Aorta (tissue), 5 donors: ENCODE measurements at regions not wholly inside any gene's neighbourhood (a gene's known extent, or its start where the extent isn't known, plus 50 kb on each side); places are given as distances from the start of the nearest gene placed in this dataset.

Source experiments
- ATAC-seq: fragments of 200-7000 bp; cut with Tn5 transposase; one replicate; pipeline ENCODE4 v1.9.1; 2022; ENCODE audit warnings: moderate library complexity; ENCODE audit not compliant: low FRiP score
- DNase-seq, 2 donors: peaks; one replicate each; pipeline ENCODE4 v3.0.0-alpha.2; 2020
- H3K27ac ChIP-seq, 2 donors: one replicate each; pipeline ENCODE4 v1.5.1; 2013; ENCODE audit warnings: low read length in 2 of 2, mild to moderate bottlenecking in 2 of 2, moderate library complexity in 2 of 2, control low read depth in 1 of 2, inconsistent platforms in 1 of 2, low read depth in 1 of 2
- H3K27me3 ChIP-seq, 2 donors: one replicate each; pipeline ENCODE4 v1.6.1; 2013; ENCODE audit warnings: control low read depth in 1 of 2, low read length in 1 of 2, mild to moderate bottlenecking in 1 of 2, moderate library complexity in 1 of 2; ENCODE audit not compliant: insufficient read depth in 2 of 2, control insufficient read depth in 1 of 2
- H3K36me3 ChIP-seq, 2 donors: one replicate each; pipeline ENCODE4 v1.6.1; 2013; ENCODE audit warnings: control low read depth in 1 of 2, low read length in 1 of 2, mild to moderate bottlenecking in 1 of 2; ENCODE audit not compliant: insufficient read depth in 2 of 2, control insufficient read depth in 1 of 2
- H3K4me1 ChIP-seq, 2 donors: one replicate each; pipeline ENCODE4 v1.6.1; 2013; ENCODE audit warnings: low read length in 2 of 2, control low read depth in 1 of 2, mild to moderate bottlenecking in 1 of 2, moderate library complexity in 1 of 2; ENCODE audit not compliant: insufficient read depth in 2 of 2, control insufficient read depth in 1 of 2
- H3K4me3 ChIP-seq, 2 donors: one replicate each; pipeline ENCODE4 v1.5.1; 2013; ENCODE audit warnings: low read length in 2 of 2, control low read depth in 1 of 2, mild to moderate bottlenecking in 1 of 2
- H3K9me3 ChIP-seq: one replicate; pipeline ENCODE4 v1.6.1; 2013; ENCODE audit warnings: mild to moderate bottlenecking, low read length; ENCODE audit not compliant: control insufficient read depth
- WGBS, 2 donors: extraction: QIAGEN DNeasy Blood & Tissue Kit; methylation state at CpG; one replicate each; pipeline ENCODE4 v1.1.7; 2013; 5-methylcytosine and 5-hydroxymethylcytosine counted together
- intact Hi-C, 2 donors: fragments of 100-400 bp; cut with DNase I; formaldehyde crosslinking; loops; one replicate each; pipeline versions ENCODE4 v1.14.2 to v1.15.0; 2022
- donor health status: healthy with polysubstance abuse.
- donor health status: Bipolar disorder and iron deficiency.
- donor health status: DM: no; HTN: no; CAD: no.
- donor health status: DM: no; HTN: no; CAD: no.
- donor health status: DM: yes; HTN: yes; CAD: no.

DNA sequence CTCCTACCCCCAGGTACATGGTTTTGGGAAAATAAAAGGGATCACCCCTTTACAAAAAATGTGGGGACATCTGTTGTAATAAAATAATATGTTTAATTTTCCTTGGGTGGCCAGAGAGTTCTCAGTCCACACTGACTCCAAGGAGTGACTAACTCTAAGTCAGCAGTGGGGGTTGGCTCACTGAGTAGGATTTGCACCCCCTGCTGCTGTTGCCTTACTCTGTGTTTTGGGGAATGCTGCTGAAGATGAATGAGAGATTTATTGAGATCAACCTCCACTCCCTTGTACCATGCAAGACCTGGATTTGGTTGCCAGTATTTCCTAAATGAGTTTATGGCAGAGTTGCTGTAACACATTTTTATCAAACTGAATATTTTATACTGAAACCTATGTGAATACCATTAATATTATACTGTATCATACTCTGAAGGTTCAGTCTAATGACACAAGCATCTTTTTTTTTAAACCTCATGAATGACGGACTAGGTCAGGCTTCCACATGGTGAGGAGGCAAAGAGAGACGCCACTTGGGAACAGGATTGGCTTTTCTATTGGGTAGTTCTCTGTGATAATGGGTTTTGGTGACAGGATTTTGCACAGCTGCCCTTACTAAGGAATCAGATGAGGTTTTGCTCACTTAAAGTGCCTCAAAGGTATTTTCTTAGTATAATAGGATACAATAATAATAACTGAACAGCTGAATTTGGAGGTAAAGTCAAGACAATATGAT lies 121.3 kb upstream of the OSMR start:
- intact Hi-C loops: no loop called here
- Histone ChIP-seq H3K4me3 (no peak overlapping the region), H3K27me3 (no peaks in the 10 kb centered on the region), H3K27ac (no peak overlapping the region), H3K9me3 (no peaks in the 10 kb centered on the region), H3K36me3 (peaks cover 0 to 2% of the 10 kb centered on the region in 2 donors), H3K4me1 (no peaks in the 10 kb centered on the region)
- no peak for DNase-seq
- WGBS, 2 donors: 74 to 82% methylated on average over 2 of the region's 2 CpGs
- ATAC-seq: no peak

DNA sequence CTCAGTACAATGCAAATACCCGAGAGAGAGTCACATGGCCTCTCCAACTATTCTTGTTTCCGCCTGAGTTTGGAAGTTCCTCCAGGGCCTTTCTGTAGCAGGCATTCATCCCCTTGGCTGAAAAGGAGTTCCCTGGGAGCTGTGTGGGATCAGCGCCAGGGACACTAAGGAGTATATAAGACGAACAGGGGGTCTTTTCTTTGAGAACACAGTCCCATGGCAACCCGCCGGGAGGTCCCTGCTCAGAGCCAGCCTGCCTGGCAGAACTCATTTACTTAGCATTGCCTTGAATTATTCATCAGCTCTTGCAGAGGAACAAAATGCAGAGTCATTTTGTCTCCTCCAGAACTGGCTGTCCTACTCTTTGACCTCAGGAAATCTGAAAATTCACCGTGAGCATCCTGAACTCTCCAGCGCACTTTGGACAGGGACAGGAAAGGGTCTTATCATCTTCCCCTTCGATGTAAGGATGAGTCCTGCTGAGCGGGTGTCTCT lies 120.4 kb upstream of the OSMR start:
- DNase-seq: no peak
- Histone ChIP-seq H3K36me3 (peaks cover 0 to 2% of the 10 kb centered on the region in 2 donors), H3K9me3 (no peaks in the 10 kb centered on the region), H3K4me1 (no peaks in the 10 kb centered on the region), H3K27ac (no peak overlapping the region), H3K4me3 (no peak overlapping the region), H3K27me3 (no peaks in the 10 kb centered on the region)
- no peak for ATAC-seq
- intact Hi-C loops: no loop called here
- 67 to 72% methylated on average over 10 of the region's 10 CpGs for WGBS, 2 donors

DNA sequence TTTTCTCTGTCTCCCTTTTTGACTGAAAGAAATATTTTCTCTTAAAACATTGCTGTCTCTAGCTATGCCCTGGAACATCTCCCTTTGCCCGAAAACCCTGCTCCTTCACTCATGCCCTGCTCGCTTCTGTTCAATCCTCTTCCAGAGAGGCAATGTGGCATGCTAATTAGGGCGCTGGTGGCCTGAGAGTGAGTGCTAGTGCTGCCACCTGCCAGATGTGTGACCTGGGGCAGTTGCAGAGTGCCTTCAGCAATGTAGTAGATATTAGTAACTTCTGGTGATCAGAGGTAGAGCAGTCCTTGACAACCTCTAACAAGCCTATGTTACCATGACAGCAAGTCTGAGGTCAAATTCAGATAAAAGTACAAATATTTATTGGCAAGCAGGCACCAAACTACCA lies 119.5 kb upstream of the OSMR start:
- intact Hi-C loops: no loop called here
- H3K4me3 ChIP-seq: no peak overlapping the region
- 96 to 99% methylated on average over 3 of the region's 3 CpGs for whole genome bisulfite sequencing, 2 donors
- H3K27me3 ChIP-seq: no peaks in the 10 kb centered on the region
- H3K27ac ChIP-seq: no peak overlapping the region
- peaks cover 0 to 2% of the 10 kb centered on the region in 2 donors for H3K36me3 ChIP-seq
- no peaks in the 10 kb centered on the region for H3K9me3 ChIP-seq
- no peak for DNase-seq
- no peak for ATAC-seq
- no peaks in the 10 kb centered on the region for H3K4me1 ChIP-seq

DNA sequence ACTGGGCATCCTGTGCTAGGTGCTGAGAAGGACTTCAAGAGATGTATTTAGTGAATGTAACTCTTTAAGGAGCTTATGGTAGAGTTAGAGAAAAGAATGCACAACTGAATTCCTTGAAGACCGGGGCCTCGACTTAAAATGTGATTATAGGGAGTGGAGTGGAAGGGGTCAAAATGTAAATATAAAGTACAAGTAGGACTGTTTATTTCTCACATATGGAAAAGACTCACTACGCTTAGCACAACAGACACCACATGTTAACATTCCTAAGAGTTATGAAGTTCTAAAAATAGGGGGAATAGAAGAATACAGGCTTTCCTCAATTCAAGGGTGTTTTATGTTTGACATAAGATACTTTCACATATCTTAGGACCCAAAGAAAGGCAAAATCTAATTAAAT lies 117.8 kb upstream of the OSMR start:
- H3K27ac ChIP-seq: no peak overlapping the region
- WGBS, 2 donors: 70% methylated on average over 3 of the region's 3 CpGs
- no peak for ATAC-seq
- H3K4me1 ChIP-seq: no peaks in the 10 kb centered on the region
- DNase-seq: no peak
- H3K27me3 ChIP-seq: no peaks in the 10 kb centered on the region
- intact Hi-C loops: no loop called here
- H3K36me3 ChIP-seq: no peaks in the 10 kb centered on the region
- no peak overlapping the region for H3K4me3 ChIP-seq
- H3K9me3 ChIP-seq: no peaks in the 10 kb centered on the region

DNA sequence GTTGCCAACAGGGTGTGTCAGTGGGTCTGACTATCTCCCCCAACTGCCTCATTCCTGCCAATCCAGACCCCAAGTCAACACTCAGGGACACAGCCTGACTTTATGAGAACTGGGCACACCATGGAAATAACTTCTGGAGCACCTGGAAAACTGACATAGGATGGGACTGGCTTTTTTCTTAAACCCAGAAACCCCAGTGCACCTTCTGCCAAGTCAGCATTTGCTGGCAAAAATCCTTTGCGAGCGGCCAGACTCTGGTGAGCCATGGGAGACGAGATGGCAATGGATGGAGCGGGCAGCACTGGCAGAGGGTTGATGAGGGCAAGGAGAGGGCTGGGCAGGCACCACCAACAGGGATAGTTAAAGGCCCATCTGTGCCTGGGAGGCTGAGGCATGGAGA lies 114.4 kb upstream of the OSMR start:
- DNase-seq: no peak
- ATAC-seq: no peak
- Histone ChIP-seq H3K4me3 (no peak overlapping the region), H3K27ac (no peak overlapping the region), H3K4me1 (no peaks in the 10 kb centered on the region), H3K27me3 (no peaks in the 10 kb centered on the region), H3K9me3 (no peaks in the 10 kb centered on the region), H3K36me3 (no peaks in the 10 kb centered on the region)
- 68 to 99% methylated on average over 4 of the region's 4 CpGs for WGBS, 2 donors
- intact Hi-C loops: no loop called here

DNA sequence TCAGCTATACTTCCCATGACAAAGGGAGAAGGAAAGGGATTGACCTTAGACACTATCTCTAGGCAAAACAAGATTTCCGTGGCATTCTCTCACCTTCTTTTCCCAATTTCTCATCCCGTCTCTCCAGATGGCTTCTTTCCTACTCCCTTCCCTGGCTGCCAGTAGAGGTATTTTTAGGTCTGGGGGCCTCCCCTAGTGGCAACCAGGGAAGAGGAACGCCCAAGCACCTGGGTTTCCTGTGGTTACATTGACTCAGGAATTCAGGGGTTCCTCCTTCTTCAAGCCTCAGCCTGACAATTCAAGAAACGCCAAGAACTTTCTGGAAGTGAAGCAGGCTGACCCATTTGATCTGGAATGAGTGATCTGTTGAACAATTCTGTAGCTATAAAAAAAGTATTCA lies 111.5 kb upstream of the OSMR start:
- no peak overlapping the region for H3K4me3 ChIP-seq
- DNase-seq: no peak

DNA sequence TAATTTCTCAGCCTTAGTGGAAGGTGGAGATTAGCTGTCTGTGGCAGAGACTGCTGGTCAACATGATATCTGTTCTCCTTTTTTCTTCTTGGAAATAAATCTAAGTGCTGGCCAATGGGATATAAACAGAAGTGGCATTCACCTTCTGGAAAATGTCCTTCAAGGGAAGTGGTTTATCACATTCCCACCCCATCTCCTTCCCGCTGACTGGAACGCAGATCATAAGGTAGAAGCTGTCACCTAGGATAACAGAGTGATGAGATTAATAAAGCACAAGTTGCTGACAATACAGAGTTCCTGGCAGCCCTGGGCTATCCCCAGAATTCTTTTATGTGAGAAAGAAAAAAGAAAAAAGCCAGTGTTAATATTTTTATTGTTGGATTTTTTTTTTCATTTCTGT lies 109.7 kb upstream of the OSMR start:
- intact Hi-C loops: no loop called here
- no peak for DNase-seq
- WGBS, 2 donors: 46 to 85% methylated on average over 2 of the region's 2 CpGs

More for the DNA sequence above, 111.5 kb upstream of the OSMR start:
- Histone ChIP-seq H3K36me3 (no peaks in the 10 kb centered on the region), H3K27me3 (no peaks in the 10 kb centered on the region), H3K9me3 (no peaks in the 10 kb centered on the region), H3K4me1 (no peaks in the 10 kb centered on the region), H3K27ac (no peak overlapping the region)
- 76 to 77% methylated on average over 4 of the region's 4 CpGs for WGBS, 2 donors
- intact Hi-C loops: no loop called here
- ATAC-seq: no peak

DNA sequence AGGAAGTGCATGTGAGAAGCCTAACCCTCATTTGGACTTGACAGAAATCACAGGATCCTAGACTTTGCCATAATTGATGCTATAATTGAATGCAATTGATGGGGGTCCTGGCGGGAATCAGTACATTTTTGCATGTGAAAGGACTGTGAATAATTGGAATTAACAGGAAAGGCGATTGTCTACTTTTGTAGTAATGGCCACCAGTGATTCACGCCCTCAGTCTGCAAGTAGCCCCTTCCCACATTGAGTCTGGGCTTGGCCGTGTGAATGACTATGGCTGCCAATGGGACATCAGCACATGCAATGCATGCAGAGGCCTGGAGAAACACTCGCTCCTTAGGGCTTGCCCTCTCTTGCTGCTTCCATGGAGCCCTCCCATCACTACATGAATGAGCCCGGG lies 107.8 kb upstream of the OSMR start:
- H3K27me3 ChIP-seq: no peaks in the 10 kb centered on the region
- ATAC-seq (no peak), DNase-seq (no peak)
- no peaks in the 10 kb centered on the region for H3K36me3 ChIP-seq
- intact Hi-C loops: no loop called here
- 96% methylated on average over 6 of the region's 6 CpGs for WGBS, 2 donors
- H3K9me3 ChIP-seq: peaks cover 1% of the 10 kb centered on the region
- H3K27ac ChIP-seq: no peak overlapping the region
- H3K4me1 ChIP-seq: no peaks in the 10 kb centered on the region
- H3K4me3 ChIP-seq: no peak overlapping the region

More for the DNA sequence above, 109.7 kb upstream of the OSMR start:
- H3K27ac ChIP-seq: no peak overlapping the region
- no peaks in the 10 kb centered on the region for H3K27me3 ChIP-seq
- no peaks in the 10 kb centered on the region for H3K4me1 ChIP-seq
- H3K9me3 ChIP-seq: no peaks in the 10 kb centered on the region
- no peak for ATAC-seq
- H3K36me3 ChIP-seq: no peaks in the 10 kb centered on the region
- H3K4me3 ChIP-seq: no peak overlapping the region

DNA sequence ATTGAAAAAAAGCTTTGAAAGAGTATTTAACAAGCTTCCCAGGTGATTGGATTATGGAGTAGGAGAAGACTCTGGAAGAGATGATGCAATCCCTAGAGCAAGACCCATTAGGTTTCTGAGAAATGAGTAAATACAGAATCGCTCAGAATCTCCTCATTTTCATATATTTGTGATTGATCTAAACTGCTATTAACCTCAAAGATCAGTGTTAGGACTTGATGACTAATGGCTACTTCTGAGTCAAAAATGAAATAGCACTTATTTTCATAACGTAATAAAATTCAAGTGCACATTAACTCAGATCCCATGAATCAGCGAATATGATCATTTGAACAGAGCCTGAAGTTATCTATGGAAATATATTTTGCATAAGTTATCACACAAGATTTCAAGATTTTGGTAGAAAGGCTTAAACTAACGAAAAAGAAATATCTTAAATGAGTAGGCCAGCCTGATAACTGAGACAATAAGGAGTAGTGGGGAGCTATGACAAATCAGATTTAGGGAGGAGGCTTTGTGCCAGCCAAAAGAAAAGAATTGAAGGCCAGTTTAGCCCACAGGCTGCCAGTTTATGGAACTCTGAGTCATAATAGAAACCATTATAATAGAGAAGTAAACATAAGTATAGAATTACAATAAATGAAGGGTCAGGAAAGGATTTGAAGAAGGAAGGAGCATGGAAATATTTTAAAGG lies 106.7 kb upstream of the OSMR start:
- H3K4me1 ChIP-seq: no peaks in the 10 kb centered on the region
- H3K27ac ChIP-seq: no peak overlapping the region
- ATAC-seq (no peak), DNase-seq (no peak)
- no peaks in the 10 kb centered on the region for H3K36me3 ChIP-seq
- no peaks in the 10 kb centered on the region for H3K27me3 ChIP-seq
- H3K9me3 ChIP-seq: peaks cover 1% of the 10 kb centered on the region
- H3K4me3 ChIP-seq: no peak overlapping the region
- intact Hi-C loops: no loop called here
- WGBS, 2 donors: 91% methylated on average over 4 of the region's 4 CpGs
